GM13977 (cell line): ENCODE measurements at regions not wholly inside any gene's neighbourhood (a gene's known extent, or its start where the extent isn't known, plus 50 kb on each side); places are given as distances from the start of the nearest gene placed in this dataset.

Experiments used
- DNase-seq: peaks from one replicate; pipeline ENCODE4 v3.0.0; 2012; ENCODE audit warnings: low spot score
- CTCF ChIP-seq: IDR thresholded peaks from 2 replicates; pipeline ENCODE4 v1.5.1; 2012; ENCODE audit warnings: mild to moderate bottlenecking, control low read depth; ENCODE audit not compliant: insufficient read depth; ENCODE audit errors: extremely low read depth, missing control alignments
- in situ Hi-C: fragments of 300-500 bp; cut with MboI; formaldehyde crosslinking; loops from one replicate; pipeline ENCODE4 v1.12.0; 2022; ENCODE audit warnings: low sequenced_read_pairs, low pct_unique_long_range_greater_than_20kb, mixed read lengths, inconsistent platforms; ENCODE audit not compliant: unreplicated experiment

- in situ Hi-C loops = no loop called here
- DNase-seq = no peak
These were observed 71.7 kb upstream of the ZNRF2 start for GRCh38 chr7:30212701-30213111.

GRCh38 chr7:30213637-30214036 is 70.8 kb upstream of the ZNRF2 start:
- no peak for TF ChIP-seq CTCF
- DNase-seq = no peak
- in situ Hi-C loops = no loop called here

More at GRCh38 chr7:30212701-30213111, 71.7 kb upstream of the ZNRF2 start:
- no peak for TF ChIP-seq CTCF

GRCh38 chr7:30214651-30215137 is 69.7 kb upstream of the ZNRF2 start:
- no peak for TF ChIP-seq CTCF
- in situ Hi-C loops = no loop called here
- peak; percentile 28 for DNase-seq

DNA sequence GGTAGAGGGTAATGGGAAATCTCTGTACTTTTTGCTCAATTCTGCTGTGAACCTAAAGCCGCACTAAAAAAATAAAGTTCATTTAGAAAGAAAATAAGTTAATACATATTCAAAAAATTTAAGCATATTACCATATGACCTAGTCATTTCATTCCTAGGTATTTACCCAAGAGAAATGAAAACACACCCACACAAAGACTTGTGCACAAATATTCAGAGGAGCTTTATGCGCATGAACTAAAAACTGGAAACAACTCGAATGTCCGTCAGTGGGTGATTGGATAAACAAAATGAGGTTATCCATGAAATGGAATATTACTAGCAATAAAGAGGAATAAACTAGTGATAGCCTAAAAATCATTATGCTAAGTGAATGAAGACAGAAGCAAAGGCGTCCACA is 62.6 kb upstream of the ZNRF2 start:
- DNase-seq = no peak
- in situ Hi-C loops = no loop called here
- TF ChIP-seq CTCF = no peak

DNA sequence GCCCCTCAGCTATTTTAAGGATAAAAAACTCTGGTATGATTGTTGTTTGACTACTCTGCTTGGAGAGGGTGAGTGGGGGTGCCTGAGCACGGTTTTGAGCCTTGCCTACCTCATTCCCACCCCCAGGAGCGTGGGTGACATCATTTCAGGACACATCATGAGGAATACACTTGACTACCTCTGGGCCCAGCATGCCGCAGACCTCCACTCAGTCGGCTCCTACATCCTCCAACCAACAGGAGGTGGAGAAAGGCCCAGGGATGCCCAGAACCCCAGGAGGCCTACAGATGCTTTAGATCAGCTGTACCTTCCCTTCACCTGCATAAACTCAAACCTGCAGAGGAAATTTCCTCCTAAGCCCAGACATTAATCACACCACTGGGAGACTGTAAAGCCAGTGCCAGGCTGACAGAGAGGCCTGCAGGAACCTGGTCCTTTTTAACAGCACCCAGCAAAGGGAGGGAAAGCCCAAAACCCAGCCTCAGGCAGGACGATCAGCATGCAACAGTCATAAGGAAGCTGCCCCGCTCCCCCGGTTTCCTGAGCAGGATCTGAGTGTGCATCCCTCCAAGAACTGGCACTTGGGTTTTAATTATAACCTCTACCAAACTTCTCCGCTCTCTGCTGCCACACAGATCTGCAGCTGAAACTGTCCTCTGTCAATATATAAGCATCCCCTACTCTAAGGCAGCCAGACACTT is 61.7 kb upstream of the ZNRF2 start:
- in situ Hi-C loops = no loop called here
- no peak for TF ChIP-seq CTCF
- DNase-seq = no peak

- in situ Hi-C loops = no loop called here
- no peak for DNase-seq
- TF ChIP-seq CTCF = no peak
These were observed 60.5 kb upstream of the ZNRF2 start for GRCh38 chr7:30223896-30224295.

GRCh38 chr7:30224511-30225062 is 59.8 kb upstream of the ZNRF2 start:
- in situ Hi-C loops = no loop called here
- no peak for TF ChIP-seq CTCF
- peak; percentile 28 for DNase-seq
